WTC11 (cell line): ENCODE measurements at regions not wholly inside any gene's neighbourhood (a gene's known extent, or its start where the extent isn't known, plus 50 kb on each side); places are given as distances from the start of the nearest gene placed in this dataset.

Experiments used
- ATAC-seq: fragments of 200-7000 bp; cut with Tn5 transposase; 2 replicates; pipeline ENCODE4 v1.10.0; 2021; ENCODE audit warnings: mild to moderate bottlenecking, moderate library complexity
- CTCF ChIA-PET: fragments of 300-600 bp; sonication (Branson Sonifier 250); formaldehyde crosslinking; loops from one replicate; lab custom pipeline; 2021; ENCODE audit warnings: antibody characterized with exemption; lab: Charles Lee
- POLR2A ChIA-PET: fragments of 350-600 bp; sonication (Branson Sonifier 250); formaldehyde crosslinking; loops from one replicate; lab custom pipeline; 2021; ENCODE audit warnings: antibody characterized with exemption; lab: Charles Lee
- DNase-seq: peaks from one replicate; pipeline ENCODE4 v3.0.0; 2021; ENCODE audit warnings: low spot score
- H3K27ac Mint-ChIP-seq: 2 replicates; pipeline ENCODE4 v1.8.0; 2021; ENCODE audit warnings: mixed read lengths
- H3K27me3 Mint-ChIP-seq: 2 replicates; pipeline ENCODE4 v1.8.0; 2021; ENCODE audit warnings: low read depth, mild to moderate bottlenecking, moderate library complexity, mixed read lengths
- H3K36me3 Mint-ChIP-seq: 2 replicates; pipeline ENCODE4 v1.8.0; 2021; ENCODE audit warnings: mixed read lengths
- H3K4me1 Mint-ChIP-seq: 2 replicates; pipeline ENCODE4 v1.8.0; 2022; ENCODE audit warnings: mixed read lengths
- H3K4me3 Mint-ChIP-seq: 2 replicates; pipeline ENCODE4 v1.8.0; 2021; ENCODE audit warnings: mild to moderate bottlenecking, moderate library complexity, mixed read lengths
- H3K9me3 Mint-ChIP-seq: 2 replicates; pipeline ENCODE4 v1.8.0; 2021; ENCODE audit warnings: mixed read lengths
- FOXJ3 ChIP-seq: sonication (generic); formaldehyde crosslinking; IDR thresholded peaks from 2 replicates; pipeline ENCODE4 v1.9.0; 2021; ENCODE audit warnings: missing genetic modification reagents, mild to moderate bottlenecking, borderline replicate concordance
- OVOL2 ChIP-seq: fragments of 250-450 bp; sonication (Bioruptor Pico); IDR thresholded peaks from 2 replicates; pipeline ENCODE4 v1.9.0; 2021; ENCODE audit warnings: mild to moderate bottlenecking, borderline replicate concordance
- ZNF121 ChIP-seq: sonication (generic); formaldehyde crosslinking; IDR thresholded peaks from 2 replicates; pipeline ENCODE4 v1.8.0; 2023; ENCODE audit warnings: missing genetic modification reagents
- ZNF416 ChIP-seq: fragments of 250-450 bp; sonication (Bioruptor Pico); IDR thresholded peaks from 2 replicates; pipeline ENCODE4 v1.9.0; 2021; ENCODE audit warnings: mild to moderate bottlenecking, inconsistent platforms
- TF ChIP-seq, protein P1 (sequence below): sonication (generic); formaldehyde crosslinking; IDR thresholded peaks from 2 replicates; pipeline ENCODE4 v1.8.1; 2023; ENCODE audit warnings: mild to moderate bottlenecking, missing genetic modification reagents
- TF ChIP-seq, protein P2 (sequence below): fragments of 250-450 bp; sonication (Bioruptor Pico); IDR thresholded peaks from 2 replicates; pipeline ENCODE4 v1.9.0; 2021; ENCODE audit warnings: mild to moderate bottlenecking
- TF ChIP-seq, protein P3 (sequence below): sonication (generic); formaldehyde crosslinking; IDR thresholded peaks from 2 replicates; pipeline ENCODE4 v1.8.0; 2022; ENCODE audit warnings: missing genetic modification reagents
- TF ChIP-seq, protein P4 (sequence below): sonication (generic); formaldehyde crosslinking; IDR thresholded peaks from 2 replicates; pipeline ENCODE4 v1.8.1; 2023; ENCODE audit warnings: mild to moderate bottlenecking, missing genetic modification reagents
- TF ChIP-seq, protein P5 (sequence below): sonication (generic); formaldehyde crosslinking; IDR thresholded peaks from 2 replicates; pipeline ENCODE4 v1.8.0; 2023; ENCODE audit warnings: missing genetic modification reagents, mild to moderate bottlenecking, borderline replicate concordance
- TF ChIP-seq, protein P6 (sequence below): fragments of 250-450 bp; sonication (Bioruptor Pico); IDR thresholded peaks from 2 replicates; pipeline ENCODE4 v1.9.0; 2021; ENCODE audit warnings: mild to moderate bottlenecking

DNA sequence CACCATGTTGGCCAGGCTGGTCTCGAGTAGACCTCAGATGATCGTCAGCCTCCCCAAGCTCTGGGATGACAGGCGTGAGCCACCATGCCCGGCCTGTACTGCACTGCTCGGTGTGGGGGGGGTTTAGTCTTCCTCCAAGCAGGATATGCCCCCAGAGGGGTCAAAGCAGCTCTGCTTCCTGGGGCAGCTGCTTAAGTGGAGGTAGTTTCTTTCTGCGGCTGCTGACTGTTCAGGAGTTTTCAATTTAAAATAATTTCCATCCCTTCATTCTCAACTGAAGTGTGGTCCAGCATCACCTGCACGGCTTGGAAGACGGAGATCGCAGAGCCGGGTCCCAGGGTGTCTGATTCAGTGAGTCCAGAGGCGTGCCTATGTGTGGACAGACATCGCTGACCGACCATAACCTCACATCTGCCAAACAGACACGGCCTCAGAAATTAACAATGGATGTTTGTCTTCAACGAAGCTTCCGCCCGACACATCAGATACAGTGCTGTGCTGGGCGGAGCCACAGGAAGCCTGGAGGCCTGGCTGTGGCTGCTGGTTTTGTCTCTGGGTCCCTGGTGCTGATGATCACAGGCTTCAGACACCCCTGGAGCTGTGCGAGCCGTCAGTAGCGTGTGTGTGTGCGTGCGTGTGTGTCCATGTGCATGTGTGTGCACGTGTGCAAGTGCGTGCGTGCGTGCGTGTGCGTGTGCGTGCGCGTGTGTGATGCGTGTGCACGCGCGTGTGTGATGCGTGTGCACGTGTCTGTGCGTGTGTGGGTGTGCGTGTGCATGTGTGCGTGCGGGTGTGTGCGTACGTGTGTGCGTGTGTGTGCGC is 226.5 kb upstream of the PITRM1 start:
- H3K4me1 Mint-ChIP-seq, result peaks cover 14% of the 10 kb centered on the region
- H3K9me3 Mint-ChIP-seq, result peaks cover 11% of the 10 kb centered on the region
- POLR2A ChIA-PET, result no interaction called here
- H3K27me3 Mint-ChIP-seq, result no peaks in the 10 kb centered on the region
- TF ChIP-seq, protein P1, sequence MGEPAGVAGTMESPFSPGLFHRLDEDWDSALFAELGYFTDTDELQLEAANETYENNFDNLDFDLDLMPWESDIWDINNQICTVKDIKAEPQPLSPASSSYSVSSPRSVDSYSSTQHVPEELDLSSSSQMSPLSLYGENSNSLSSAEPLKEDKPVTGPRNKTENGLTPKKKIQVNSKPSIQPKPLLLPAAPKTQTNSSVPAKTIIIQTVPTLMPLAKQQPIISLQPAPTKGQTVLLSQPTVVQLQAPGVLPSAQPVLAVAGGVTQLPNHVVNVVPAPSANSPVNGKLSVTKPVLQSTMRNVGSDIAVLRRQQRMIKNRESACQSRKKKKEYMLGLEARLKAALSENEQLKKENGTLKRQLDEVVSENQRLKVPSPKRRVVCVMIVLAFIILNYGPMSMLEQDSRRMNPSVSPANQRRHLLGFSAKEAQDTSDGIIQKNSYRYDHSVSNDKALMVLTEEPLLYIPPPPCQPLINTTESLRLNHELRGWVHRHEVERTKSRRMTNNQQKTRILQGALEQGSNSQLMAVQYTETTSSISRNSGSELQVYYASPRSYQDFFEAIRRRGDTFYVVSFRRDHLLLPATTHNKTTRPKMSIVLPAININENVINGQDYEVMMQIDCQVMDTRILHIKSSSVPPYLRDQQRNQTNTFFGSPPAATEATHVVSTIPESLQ (CRISPR knock-in tag), result 0 out of 2 replicates have a peak, but pooled peaks have one; percentile 46
- TF ChIP-seq, protein P2, sequence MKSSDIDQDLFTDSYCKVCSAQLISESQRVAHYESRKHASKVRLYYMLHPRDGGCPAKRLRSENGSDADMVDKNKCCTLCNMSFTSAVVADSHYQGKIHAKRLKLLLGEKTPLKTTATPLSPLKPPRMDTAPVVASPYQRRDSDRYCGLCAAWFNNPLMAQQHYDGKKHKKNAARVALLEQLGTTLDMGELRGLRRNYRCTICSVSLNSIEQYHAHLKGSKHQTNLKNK (CRISPR knock-in tag), result no peak
- TF ChIP-seq, protein P3, sequence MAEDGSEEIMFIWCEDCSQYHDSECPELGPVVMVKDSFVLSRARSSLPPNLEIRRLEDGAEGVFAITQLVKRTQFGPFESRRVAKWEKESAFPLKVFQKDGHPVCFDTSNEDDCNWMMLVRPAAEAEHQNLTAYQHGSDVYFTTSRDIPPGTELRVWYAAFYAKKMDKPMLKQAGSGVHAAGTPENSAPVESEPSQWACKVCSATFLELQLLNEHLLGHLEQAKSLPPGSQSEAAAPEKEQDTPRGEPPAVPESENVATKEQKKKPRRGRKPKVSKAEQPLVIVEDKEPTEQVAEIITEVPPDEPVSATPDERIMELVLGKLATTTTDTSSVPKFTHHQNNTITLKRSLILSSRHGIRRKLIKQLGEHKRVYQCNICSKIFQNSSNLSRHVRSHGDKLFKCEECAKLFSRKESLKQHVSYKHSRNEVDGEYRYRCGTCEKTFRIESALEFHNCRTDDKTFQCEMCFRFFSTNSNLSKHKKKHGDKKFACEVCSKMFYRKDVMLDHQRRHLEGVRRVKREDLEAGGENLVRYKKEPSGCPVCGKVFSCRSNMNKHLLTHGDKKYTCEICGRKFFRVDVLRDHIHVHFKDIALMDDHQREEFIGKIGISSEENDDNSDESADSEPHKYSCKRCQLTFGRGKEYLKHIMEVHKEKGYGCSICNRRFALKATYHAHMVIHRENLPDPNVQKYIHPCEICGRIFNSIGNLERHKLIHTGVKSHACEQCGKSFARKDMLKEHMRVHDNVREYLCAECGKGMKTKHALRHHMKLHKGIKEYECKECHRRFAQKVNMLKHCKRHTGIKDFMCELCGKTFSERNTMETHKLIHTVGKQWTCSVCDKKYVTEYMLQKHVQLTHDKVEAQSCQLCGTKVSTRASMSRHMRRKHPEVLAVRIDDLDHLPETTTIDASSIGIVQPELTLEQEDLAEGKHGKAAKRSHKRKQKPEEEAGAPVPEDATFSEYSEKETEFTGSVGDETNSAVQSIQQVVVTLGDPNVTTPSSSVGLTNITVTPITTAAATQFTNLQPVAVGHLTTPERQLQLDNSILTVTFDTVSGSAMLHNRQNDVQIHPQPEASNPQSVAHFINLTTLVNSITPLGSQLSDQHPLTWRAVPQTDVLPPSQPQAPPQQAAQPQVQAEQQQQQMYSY (CRISPR knock-in tag), result no peak
- TF ChIP-seq FOXJ3 (CRISPR knock-in tag) (no peak), ZNF121 (CRISPR knock-in tag) (peak; percentile 67; the same call in 1 of the 2 replicates)
- TF ChIP-seq, protein P4, sequence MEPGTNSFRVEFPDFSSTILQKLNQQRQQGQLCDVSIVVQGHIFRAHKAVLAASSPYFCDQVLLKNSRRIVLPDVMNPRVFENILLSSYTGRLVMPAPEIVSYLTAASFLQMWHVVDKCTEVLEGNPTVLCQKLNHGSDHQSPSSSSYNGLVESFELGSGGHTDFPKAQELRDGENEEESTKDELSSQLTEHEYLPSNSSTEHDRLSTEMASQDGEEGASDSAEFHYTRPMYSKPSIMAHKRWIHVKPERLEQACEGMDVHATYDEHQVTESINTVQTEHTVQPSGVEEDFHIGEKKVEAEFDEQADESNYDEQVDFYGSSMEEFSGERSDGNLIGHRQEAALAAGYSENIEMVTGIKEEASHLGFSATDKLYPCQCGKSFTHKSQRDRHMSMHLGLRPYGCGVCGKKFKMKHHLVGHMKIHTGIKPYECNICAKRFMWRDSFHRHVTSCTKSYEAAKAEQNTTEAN (CRISPR knock-in tag), result peak; percentile 94; the same call in 1 of the 2 replicates
- TF ChIP-seq, protein P5, sequence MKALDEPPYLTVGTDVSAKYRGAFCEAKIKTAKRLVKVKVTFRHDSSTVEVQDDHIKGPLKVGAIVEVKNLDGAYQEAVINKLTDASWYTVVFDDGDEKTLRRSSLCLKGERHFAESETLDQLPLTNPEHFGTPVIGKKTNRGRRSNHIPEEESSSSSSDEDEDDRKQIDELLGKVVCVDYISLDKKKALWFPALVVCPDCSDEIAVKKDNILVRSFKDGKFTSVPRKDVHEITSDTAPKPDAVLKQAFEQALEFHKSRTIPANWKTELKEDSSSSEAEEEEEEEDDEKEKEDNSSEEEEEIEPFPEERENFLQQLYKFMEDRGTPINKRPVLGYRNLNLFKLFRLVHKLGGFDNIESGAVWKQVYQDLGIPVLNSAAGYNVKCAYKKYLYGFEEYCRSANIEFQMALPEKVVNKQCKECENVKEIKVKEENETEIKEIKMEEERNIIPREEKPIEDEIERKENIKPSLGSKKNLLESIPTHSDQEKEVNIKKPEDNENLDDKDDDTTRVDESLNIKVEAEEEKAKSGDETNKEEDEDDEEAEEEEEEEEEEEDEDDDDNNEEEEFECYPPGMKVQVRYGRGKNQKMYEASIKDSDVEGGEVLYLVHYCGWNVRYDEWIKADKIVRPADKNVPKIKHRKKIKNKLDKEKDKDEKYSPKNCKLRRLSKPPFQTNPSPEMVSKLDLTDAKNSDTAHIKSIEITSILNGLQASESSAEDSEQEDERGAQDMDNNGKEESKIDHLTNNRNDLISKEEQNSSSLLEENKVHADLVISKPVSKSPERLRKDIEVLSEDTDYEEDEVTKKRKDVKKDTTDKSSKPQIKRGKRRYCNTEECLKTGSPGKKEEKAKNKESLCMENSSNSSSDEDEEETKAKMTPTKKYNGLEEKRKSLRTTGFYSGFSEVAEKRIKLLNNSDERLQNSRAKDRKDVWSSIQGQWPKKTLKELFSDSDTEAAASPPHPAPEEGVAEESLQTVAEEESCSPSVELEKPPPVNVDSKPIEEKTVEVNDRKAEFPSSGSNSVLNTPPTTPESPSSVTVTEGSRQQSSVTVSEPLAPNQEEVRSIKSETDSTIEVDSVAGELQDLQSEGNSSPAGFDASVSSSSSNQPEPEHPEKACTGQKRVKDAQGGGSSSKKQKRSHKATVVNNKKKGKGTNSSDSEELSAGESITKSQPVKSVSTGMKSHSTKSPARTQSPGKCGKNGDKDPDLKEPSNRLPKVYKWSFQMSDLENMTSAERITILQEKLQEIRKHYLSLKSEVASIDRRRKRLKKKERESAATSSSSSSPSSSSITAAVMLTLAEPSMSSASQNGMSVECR (CRISPR knock-in tag), result no peak
- TF ChIP-seq, all 79 proteins: peak for 3
- peaks cover 8% of the 10 kb centered on the region for H3K36me3 Mint-ChIP-seq
- ATAC-seq (0 out of 2 replicates have a peak, but pooled peaks have one; percentile 36), DNase-seq (no peak)
- H3K27ac Mint-ChIP-seq, result no peak overlapping the region
- CTCF ChIA-PET, result no interaction called here
- no peak overlapping the region for H3K4me3 Mint-ChIP-seq

DNA sequence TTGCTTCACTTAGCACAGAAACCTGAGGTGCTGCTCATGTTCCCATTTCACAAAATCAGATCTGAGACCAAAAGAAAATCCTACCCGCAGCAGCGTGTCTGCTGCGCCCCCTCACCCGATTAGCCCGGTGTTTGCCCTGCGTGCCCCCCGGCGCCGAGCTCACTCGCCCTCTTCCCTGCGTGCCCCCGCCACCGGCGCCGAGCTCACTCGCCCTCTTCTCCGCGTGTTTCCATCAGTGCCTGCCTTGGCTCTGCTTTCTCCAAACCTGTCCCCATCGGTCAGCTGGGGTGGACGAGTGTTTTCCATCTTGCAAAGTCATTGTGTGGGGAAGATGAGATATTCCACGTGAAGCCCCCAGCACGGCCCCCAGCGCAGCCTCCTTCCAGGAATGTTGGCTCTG is 225.3 kb upstream of the PITRM1 start:
- TF ChIP-seq OVOL2 (CRISPR knock-in tag) (no peak), ZNF416 (CRISPR knock-in tag) (no peak)
- TF ChIP-seq, protein P6, sequence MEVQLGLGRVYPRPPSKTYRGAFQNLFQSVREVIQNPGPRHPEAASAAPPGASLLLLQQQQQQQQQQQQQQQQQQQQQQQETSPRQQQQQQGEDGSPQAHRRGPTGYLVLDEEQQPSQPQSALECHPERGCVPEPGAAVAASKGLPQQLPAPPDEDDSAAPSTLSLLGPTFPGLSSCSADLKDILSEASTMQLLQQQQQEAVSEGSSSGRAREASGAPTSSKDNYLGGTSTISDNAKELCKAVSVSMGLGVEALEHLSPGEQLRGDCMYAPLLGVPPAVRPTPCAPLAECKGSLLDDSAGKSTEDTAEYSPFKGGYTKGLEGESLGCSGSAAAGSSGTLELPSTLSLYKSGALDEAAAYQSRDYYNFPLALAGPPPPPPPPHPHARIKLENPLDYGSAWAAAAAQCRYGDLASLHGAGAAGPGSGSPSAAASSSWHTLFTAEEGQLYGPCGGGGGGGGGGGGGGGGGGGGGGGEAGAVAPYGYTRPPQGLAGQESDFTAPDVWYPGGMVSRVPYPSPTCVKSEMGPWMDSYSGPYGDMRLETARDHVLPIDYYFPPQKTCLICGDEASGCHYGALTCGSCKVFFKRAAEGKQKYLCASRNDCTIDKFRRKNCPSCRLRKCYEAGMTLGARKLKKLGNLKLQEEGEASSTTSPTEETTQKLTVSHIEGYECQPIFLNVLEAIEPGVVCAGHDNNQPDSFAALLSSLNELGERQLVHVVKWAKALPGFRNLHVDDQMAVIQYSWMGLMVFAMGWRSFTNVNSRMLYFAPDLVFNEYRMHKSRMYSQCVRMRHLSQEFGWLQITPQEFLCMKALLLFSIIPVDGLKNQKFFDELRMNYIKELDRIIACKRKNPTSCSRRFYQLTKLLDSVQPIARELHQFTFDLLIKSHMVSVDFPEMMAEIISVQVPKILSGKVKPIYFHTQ, result no peak
- TF ChIP-seq, all 79 proteins: peak for 0
- Mint-ChIP-seq H3K9me3 (peaks cover 15% of the 10 kb centered on the region), H3K4me3 (no peak overlapping the region), H3K27ac (no peak overlapping the region), H3K4me1 (peaks cover 17% of the 10 kb centered on the region), H3K36me3 (peaks cover 11% of the 10 kb centered on the region), H3K27me3 (no peaks in the 10 kb centered on the region)
- DNase-seq, result no peak
- ChIA-PET POLR2A (no interaction called here), CTCF (interaction anchor here (1.0 kb wide), 1 partner anchor 54 kb away, joined by 4 read pairs; no protein-coding TSS in a partner anchor)
- ATAC-seq, result no peak
